ENCODE measurements at regions not wholly inside any gene's neighbourhood (a gene's known extent, or its start where the extent isn't known, plus 50 kb on each side); places are given as distances from the start of the nearest gene placed in this dataset.
"Not testable (repeated sequence)": the region's sequence is repeated elsewhere in the genome, so short reads cannot be mapped to it uniquely, and the experiment has no call there.

DNA sequence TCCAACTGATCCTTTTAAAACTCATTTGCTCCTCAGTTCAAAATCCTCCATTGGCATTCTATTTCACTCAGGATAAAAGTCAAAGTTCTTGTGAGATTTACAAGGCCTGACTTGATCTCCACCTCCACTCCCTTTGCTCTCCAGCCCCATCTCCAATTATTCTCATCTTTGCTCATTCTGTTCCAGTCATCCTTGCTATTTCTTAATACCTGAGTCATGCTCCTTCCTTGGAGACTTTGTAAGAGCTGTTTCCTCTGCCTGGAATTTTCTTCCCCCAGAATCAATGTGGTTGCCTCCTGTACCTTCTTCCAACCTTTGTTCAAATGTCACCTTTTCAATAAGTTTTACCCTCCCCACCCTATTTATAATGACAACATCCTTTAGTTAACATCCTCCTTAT is 373.5 kb downstream of the HTR1B start:
- Mint-ChIP-seq H3K4me1 (ENCODE audit: low read depth, unreplicated experiment) (no peaks in the 10 kb centered on the region), H3K9me3 (ENCODE audit: low read depth, unreplicated experiment) (no peaks in the 10 kb centered on the region), H3K27ac (ENCODE audit: unreplicated experiment) (no peak overlapping the region), H3K4me3 (ENCODE audit: low read depth, unreplicated experiment) (no peak overlapping the region), H3K27me3 (ENCODE audit: unreplicated experiment) (no peaks in the 10 kb centered on the region), H3K36me3 (ENCODE audit: insufficient read depth, unreplicated experiment) (no peaks in the 10 kb centered on the region)
- intact Hi-C loops (cut with micrococcal nuclease; ENCODE audit: unreplicated experiment): no loop called here
- TF ChIP-seq, protein P1, sequence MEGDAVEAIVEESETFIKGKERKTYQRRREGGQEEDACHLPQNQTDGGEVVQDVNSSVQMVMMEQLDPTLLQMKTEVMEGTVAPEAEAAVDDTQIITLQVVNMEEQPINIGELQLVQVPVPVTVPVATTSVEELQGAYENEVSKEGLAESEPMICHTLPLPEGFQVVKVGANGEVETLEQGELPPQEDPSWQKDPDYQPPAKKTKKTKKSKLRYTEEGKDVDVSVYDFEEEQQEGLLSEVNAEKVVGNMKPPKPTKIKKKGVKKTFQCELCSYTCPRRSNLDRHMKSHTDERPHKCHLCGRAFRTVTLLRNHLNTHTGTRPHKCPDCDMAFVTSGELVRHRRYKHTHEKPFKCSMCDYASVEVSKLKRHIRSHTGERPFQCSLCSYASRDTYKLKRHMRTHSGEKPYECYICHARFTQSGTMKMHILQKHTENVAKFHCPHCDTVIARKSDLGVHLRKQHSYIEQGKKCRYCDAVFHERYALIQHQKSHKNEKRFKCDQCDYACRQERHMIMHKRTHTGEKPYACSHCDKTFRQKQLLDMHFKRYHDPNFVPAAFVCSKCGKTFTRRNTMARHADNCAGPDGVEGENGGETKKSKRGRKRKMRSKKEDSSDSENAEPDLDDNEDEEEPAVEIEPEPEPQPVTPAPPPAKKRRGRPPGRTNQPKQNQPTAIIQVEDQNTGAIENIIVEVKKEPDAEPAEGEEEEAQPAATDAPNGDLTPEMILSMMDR (IDR thresholded peaks at IDR 0.05; ENCODE audit: unreplicated experiment): no peak
- CTCF ChIA-PET: no interaction called here
- DNase-seq: no peak
- BruUV-seq (replicated peaks): no TSS peak

DNA sequence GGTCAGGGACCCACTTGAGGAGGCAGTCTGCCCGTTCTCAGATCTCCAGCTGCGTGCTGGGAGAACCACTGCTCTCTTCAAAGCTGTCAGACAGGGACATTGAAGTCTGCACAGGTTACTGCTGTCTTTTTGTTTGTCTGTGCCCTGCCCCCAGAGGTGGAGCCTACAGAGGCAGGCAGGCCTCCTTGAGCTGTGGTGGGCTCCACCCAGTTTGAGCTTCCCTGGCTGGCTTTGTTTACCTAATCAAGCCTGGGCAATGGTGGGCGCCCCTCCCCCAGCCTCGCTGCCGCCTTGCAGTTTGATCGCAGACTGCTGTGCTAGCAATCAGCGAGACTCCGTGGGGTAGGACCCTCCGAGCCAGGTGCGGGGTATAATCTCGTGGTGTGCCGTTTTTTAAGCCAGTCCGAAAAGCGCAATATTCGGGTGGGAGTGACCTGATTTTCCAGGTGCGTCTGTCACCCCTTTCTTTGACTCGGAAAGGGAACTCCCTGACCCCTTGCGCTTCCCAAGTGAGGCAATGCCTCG is 375.4 kb downstream of the HTR1B start:
- H3K36me3 Mint-ChIP-seq (ENCODE audit: insufficient read depth, unreplicated experiment); H3K9me3 Mint-ChIP-seq (ENCODE audit: low read depth, unreplicated experiment); H3K27ac Mint-ChIP-seq (ENCODE audit: unreplicated experiment); H3K4me1 Mint-ChIP-seq (ENCODE audit: low read depth, unreplicated experiment); H3K27me3 Mint-ChIP-seq (ENCODE audit: unreplicated experiment); intact Hi-C loops (cut with micrococcal nuclease; ENCODE audit: unreplicated experiment); BruUV-seq (replicated peaks); DNase-seq; CTCF ChIA-PET; H3K4me3 Mint-ChIP-seq (ENCODE audit: low read depth, unreplicated experiment): not testable (repeated sequence)

DNA sequence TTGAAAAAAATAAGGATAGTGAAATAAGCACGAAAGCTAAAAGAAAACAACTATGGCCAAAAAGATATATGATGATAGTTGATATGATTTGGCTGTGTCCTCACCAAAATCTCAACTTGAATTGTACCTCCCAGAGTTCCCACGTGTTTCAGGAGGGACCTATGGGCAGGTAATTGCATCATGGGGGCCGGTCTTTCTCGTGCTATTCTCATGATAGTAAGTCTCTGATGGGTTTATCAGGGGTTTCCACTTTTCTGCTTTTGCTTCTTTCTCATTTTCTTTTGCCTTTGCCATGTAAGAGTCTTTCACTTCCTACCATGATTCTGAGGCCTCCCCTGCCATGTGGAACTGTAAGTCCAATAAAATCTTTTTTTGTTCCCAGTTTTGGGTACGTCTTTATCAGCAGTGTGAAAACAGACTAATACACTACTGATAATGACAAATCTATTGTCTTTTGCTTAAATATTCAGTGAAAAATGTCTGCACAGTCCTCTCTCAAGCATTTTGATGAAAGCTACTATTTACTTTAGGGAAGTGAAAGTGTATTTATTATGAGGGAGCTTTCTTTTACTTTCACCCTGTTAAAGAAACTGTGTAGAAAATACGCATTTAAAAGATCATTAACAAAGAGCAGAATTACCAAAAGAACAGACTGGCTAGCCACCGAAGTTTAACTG is 389.1 kb downstream of the HTR1B start:
- Mint-ChIP-seq H3K27ac (ENCODE audit: unreplicated experiment) (no peak overlapping the region), H3K27me3 (ENCODE audit: unreplicated experiment) (no peaks in the 10 kb centered on the region), H3K4me3 (ENCODE audit: low read depth, unreplicated experiment) (no peak overlapping the region), H3K4me1 (ENCODE audit: low read depth, unreplicated experiment) (no peaks in the 10 kb centered on the region), H3K9me3 (ENCODE audit: low read depth, unreplicated experiment) (no peaks in the 10 kb centered on the region), H3K36me3 (ENCODE audit: insufficient read depth, unreplicated experiment) (no peaks in the 10 kb centered on the region)
- BruUV-seq (replicated peaks): no TSS peak
- no peak for DNase-seq
- CTCF ChIA-PET: interaction anchor here (0.6 kb wide), 1 partner anchor 1243 kb away, joined by 3 read pairs; no protein-coding TSS in a partner anchor
- TF ChIP-seq, protein P1 (IDR thresholded peaks at IDR 0.05; ENCODE audit: unreplicated experiment): no peak
- intact Hi-C loops (cut with micrococcal nuclease; ENCODE audit: unreplicated experiment): no loop called here

DNA sequence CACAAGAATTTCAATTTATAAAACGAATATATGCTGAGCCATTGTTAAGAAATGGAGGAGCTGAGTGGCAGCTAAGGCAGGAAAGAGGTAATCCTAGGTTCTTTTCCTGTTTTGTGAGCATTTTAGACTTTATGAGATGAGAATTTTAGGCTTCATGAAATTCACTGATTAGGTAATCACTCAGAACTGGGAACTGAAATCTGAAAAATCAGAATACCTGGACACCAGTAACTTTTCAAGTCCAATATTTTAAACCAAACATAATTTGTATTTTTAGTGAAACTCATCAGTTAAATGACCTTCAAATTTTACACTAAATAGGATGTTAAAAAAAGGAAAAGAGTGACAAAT is 389.9 kb downstream of the HTR1B start:
- no peak overlapping the region for H3K27ac Mint-ChIP-seq (ENCODE audit: unreplicated experiment)
- no peaks in the 10 kb centered on the region for H3K27me3 Mint-ChIP-seq (ENCODE audit: unreplicated experiment)
- no peaks in the 10 kb centered on the region for H3K36me3 Mint-ChIP-seq (ENCODE audit: insufficient read depth, unreplicated experiment)
- intact Hi-C loops (cut with micrococcal nuclease; ENCODE audit: unreplicated experiment): no loop called here
- no peaks in the 10 kb centered on the region for H3K4me1 Mint-ChIP-seq (ENCODE audit: low read depth, unreplicated experiment)
- H3K4me3 Mint-ChIP-seq (ENCODE audit: low read depth, unreplicated experiment): no peak overlapping the region
- BruUV-seq (replicated peaks): no TSS peak
- CTCF ChIA-PET: interaction anchor here (0.6 kb wide), 1 partner anchor 1242 kb away, joined by 3 read pairs; no protein-coding TSS in a partner anchor
- no peaks in the 10 kb centered on the region for H3K9me3 Mint-ChIP-seq (ENCODE audit: low read depth, unreplicated experiment)
- DNase-seq: no peak
- TF ChIP-seq, protein P1 (IDR thresholded peaks at IDR 0.05; ENCODE audit: unreplicated experiment): no peak

DNA sequence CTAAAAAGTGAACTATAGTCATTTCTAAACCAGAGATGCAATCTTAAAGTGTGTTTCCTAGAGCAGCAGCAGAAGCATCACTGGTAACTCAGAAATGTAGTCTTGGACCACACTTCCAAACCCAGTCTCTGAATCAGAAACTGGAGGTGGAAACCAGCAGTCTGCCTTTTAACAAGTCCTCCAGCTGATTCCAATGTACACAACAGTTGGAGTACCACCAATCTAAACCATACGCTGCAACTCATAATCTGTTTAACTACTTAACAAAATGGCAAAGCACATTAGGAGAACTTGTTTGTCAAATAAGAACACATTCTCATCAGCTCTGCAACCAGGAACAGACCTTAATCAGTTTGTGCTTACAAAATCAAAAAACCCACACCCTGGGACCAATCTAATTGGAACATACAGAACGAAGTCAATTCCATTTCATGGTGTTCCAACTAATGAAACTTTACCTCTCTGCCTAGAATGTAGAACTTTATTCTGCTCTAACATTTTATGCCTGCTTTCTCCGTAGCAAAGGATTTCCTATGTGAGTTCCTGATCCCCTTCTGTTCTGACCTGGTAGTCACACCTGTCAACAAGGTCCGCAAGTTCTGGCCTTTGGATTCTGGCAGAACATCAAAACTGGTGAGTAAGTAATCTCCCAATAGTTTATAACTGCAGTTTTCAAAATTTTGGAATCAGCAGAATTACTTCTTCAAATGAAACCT is 390.4 kb downstream of the HTR1B start:
- H3K36me3 Mint-ChIP-seq (ENCODE audit: insufficient read depth, unreplicated experiment): no peaks in the 10 kb centered on the region
- BruUV-seq (replicated peaks): no TSS peak
- DNase-seq: no peak
- intact Hi-C loops (cut with micrococcal nuclease; ENCODE audit: unreplicated experiment): no loop called here
- H3K4me3 Mint-ChIP-seq (ENCODE audit: low read depth, unreplicated experiment): no peak overlapping the region
- TF ChIP-seq, protein P1 (IDR thresholded peaks at IDR 0.05; ENCODE audit: unreplicated experiment): no peak
- H3K27me3 Mint-ChIP-seq (ENCODE audit: unreplicated experiment): no peaks in the 10 kb centered on the region
- CTCF ChIA-PET: no interaction called here
- H3K27ac Mint-ChIP-seq (ENCODE audit: unreplicated experiment): no peak overlapping the region
- H3K4me1 Mint-ChIP-seq (ENCODE audit: low read depth, unreplicated experiment): no peaks in the 10 kb centered on the region
- H3K9me3 Mint-ChIP-seq (ENCODE audit: low read depth, unreplicated experiment): no peaks in the 10 kb centered on the region

All from Calu3 (cell line).